ENCODE measurements at regions not wholly inside any gene's neighbourhood (a gene's known extent, or its start where the extent isn't known, plus 50 kb on each side); places are given as distances from the start of the nearest gene placed in this dataset.

GRCh38 chr5:6819521-6819920 is 106.3 kb downstream of the TENT4A start:
- Histone ChIP-seq H3K23ac (ENCODE audit: insufficient read length, low read depth, low read length) (no peak overlapping the region), H2BK15ac (ENCODE audit: low read depth, low read length) (no peak overlapping the region), H3T11ph (ENCODE audit: low read length) (no peak overlapping the region), H4K8ac (replicated peaks; ENCODE audit: insufficient read length, low read depth, low read length) (no peak overlapping the region), H3K79me1 (ENCODE audit: insufficient read depth, low read depth, low read length, poor library complexity, severe bottlenecking) (no peaks in the 10 kb centered on the region), H3K9ac (ENCODE audit: extremely low read depth, insufficient read length, low read length) (no peak overlapping the region), H3K18ac (ENCODE audit: insufficient read length, low read depth, low read length) (no peak overlapping the region), H3K27ac (ENCODE audit: insufficient read length, low read depth, low read length) (no peak overlapping the region), H2AFZ (ENCODE audit: low read length) (no peak overlapping the region), H3K9me3 (ENCODE audit: control insufficient read depth, low read depth, low read length) (no peaks in the 10 kb centered on the region), H2BK20ac (ENCODE audit: low read depth, low read length, poor library complexity, severe bottlenecking) (no peak overlapping the region), H3K56ac (ENCODE audit: insufficient read length, low read depth, low read length) (no peak overlapping the region), H2BK5ac (ENCODE audit: insufficient read length, low read length) (no peak overlapping the region), H3K4me2 (ENCODE audit: insufficient read depth, insufficient read length, low read length) (no peak overlapping the region), H2AK5ac (ENCODE audit: insufficient read length, low read length) (no peak overlapping the region), H4K91ac (ENCODE audit: insufficient read length, low read depth, low read length) (no peak overlapping the region), H3K79me2 (ENCODE audit: insufficient read depth, low read length) (no peaks in the 10 kb centered on the region), H3K14ac (ENCODE audit: insufficient read depth, low read length) (no peak overlapping the region), H3K4me1 (ENCODE audit: insufficient read depth, low read length) (no peaks in the 10 kb centered on the region; the same call in 1 of the 2 replicates), H4K20me1 (ENCODE audit: control insufficient read depth, insufficient read depth, insufficient read length) (no peaks in the 10 kb centered on the region), H3K27me3 (ENCODE audit: insufficient read depth, low read length) (no peaks in the 10 kb centered on the region), H4K5ac (ENCODE audit: insufficient read length, low read depth, low read length) (no peak overlapping the region), H2BK12ac (ENCODE audit: insufficient read length, low read depth, low read length) (no peak overlapping the region), H2BK120ac (ENCODE audit: low read depth, low read length, poor library complexity, severe bottlenecking) (no peak overlapping the region), H3K4ac (ENCODE audit: low read depth, low read length) (no peak overlapping the region), H3K23me2 (ENCODE audit: insufficient read length, low read depth, low read length, poor library complexity, severe bottlenecking) (no peaks in the 10 kb centered on the region)
- no CpG with 5 or more reads among the region's 6 CpGs for WGBS (ENCODE audit: extremely low coverage, insufficient read length, low lambda C conversion rate)
- Mint-ChIP-seq H3K36me3 (ENCODE audit: insufficient read depth in 1 of 3, low read depth in 3 of 3) (no peaks in the 10 kb centered on the region), H3K4me1 (peaks cover 27 to 28% of the 10 kb centered on the region in 2 experiments), H3K4me3 (no peak overlapping the region), H3K27ac (no peak overlapping the region), H3K27me3 (ENCODE audit: low read depth) (peaks cover 13% of the 10 kb centered on the region), H3K9me3 (no peaks in the 10 kb centered on the region; a peak in 1 of 5 replicates)
- no peak for DNase-seq
- peak; percentile 69 for TF ChIP-seq CTCF (conservative IDR thresholded peaks at IDR 0.05)

Data from H9 (cell line).